ENCODE measurements at regions not wholly inside any gene's neighbourhood (a gene's known extent, or its start where the extent isn't known, plus 50 kb on each side); places are given as distances from the start of the nearest gene placed in this dataset.

DNA sequence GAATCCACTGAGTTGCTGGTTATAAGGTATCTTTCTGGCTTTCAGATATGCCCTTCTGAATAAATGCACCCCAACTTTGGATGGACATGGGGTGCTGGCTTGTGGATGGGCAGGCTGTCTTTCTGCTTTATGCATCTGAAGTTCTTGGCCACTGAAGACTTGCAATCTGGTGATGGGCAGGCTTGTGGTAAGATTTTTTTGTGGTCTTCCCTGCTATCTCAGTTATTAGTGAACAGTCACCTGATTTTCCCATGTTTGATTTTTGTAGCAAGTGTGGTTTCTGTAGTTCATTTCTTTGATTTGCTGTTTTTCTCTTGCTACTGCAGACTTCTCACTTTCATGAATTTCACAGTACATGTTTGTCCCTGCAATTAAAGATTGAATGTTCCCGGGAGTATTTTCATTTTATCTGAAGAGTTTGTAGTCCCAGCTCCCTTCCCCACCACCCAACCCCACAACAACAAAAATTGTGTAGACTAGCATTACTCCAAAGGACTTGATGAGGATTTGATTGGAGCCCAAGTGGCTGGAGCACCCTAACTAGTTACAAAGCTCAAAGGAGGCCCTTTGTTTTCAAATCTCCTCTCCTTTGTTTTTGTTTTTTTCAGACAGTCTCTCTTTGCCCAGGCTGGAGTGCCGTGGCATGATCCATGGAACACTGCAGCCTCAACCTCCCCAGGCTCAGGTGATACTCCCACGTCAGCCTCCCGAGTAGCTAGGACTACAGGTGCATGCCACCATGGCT lies 63.6 kb upstream of the MGAT5 start:
- DNase-seq, result no peak

DNA sequence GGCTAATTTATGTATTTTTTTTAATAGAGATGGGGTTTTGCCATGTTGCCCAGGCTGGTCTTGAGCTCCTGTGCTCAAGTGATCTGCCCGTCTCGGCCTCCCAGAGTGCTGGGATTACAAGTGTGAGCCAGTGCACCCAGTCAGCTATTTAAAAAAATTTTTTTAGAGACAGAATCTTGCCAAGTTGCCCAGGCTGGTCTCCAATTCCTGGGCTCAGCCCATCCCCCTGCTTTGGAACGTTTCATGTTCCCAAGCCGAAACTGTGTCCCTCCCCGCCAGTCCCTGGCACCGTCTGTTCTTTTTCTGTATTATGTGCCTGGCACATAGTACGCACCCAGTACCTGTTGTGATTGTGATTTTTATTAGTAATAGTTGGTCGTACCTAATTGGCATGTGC lies 63.1 kb upstream of the MGAT5 start:
- DNase-seq, result no peak

DNA sequence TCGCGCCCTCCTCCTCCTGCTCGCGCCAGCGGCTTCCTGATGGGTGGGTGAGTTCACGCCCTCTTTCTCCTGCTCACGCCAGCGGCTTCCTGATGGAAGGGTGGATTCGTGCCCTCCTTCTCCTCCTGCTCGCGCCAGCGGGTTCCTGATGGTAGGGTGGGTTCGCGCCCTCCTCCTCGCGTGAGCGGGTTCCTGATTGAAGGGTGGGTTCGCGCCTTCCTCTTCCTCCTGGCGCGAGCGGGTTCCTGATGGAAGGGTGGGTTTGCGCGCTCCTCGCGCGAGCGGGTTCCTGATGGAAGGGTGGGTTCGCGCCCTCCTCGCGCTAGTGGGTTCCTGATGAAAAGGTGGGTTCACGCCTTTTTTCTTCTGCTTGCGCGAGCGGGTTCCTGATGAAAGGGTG lies 62.0 kb upstream of the MGAT5 start:
- no peak for DNase-seq

DNA sequence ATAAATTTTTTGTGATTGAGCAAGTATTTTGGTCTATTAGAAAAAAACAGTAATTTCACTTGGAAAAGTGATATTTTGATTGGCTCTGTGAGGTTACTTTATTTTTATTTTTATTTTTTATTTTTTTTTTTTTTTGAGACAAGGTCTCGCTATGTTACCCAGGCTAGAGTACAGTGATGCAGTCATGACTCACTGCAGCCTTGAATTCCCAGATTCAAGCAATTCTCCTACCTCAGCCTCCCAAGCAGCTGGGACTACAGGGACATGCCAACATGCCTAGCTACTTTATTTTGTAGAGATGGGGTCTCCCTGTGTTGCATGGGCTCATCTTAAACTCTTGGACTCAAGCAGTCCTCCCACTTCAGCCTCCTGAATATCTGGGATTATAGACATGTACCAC lies 60.9 kb upstream of the MGAT5 start:
- no peak for DNase-seq

DNA sequence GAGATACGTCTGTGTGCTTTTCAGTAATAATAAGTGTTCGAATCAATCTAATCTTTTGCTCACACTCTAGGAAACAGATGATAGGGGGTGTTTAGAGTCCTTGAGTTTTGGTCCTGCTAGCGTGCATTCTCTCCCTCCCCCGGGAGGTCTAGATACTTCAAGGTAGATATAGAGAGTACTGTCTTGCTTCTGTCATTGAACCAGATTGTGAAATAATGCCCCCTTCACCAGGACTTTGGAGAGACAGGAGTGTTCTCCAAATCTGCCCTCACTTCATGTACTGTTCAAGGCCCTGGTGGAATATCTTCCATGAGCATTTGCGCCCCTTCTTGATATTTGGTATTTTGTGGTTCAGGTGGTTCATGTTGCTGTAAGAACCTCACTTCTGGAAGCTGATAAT lies 59.4 kb upstream of the MGAT5 start:
- no peak for DNase-seq

DNA sequence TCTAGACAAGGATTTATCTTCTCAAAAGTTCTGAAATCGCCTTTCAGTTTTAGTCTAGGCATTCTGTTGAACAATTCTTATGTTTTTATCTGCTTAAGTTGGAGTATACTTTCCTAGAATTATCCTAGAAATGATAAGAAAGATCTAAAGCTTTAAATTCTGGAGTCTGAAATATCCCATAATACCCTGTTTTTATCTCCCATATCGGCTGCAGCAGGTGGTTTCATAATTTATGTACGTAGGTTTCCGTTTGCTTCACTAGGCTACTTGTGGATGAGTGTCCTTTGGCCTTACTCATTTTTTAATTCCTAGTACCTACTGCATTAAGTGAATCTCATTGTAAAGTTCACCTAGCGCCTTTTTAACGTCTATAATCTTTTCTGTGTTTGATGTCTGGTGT lies 58.5 kb upstream of the MGAT5 start:
- no peak for DNase-seq

DNA sequence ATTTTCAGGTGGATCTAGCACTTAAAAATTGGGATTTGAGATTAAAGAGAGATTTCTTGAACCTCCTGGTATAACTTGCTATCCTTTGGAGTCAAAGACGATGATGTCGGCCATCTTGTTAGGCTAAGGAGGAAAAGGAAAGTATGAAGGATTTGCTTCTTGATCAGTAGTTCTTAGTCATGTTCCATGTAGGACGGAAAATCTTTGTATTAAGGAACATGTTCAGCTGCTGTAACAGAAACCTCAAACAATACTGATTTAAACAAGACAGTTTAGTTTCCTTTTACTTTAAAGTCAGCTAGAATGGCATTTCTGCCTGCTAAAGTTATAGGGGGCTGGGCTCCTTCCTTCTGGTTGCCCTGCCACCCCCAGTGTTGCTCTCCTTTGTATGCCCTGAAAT lies 56.4 kb upstream of the MGAT5 start:
- no peak for DNase-seq

DNA sequence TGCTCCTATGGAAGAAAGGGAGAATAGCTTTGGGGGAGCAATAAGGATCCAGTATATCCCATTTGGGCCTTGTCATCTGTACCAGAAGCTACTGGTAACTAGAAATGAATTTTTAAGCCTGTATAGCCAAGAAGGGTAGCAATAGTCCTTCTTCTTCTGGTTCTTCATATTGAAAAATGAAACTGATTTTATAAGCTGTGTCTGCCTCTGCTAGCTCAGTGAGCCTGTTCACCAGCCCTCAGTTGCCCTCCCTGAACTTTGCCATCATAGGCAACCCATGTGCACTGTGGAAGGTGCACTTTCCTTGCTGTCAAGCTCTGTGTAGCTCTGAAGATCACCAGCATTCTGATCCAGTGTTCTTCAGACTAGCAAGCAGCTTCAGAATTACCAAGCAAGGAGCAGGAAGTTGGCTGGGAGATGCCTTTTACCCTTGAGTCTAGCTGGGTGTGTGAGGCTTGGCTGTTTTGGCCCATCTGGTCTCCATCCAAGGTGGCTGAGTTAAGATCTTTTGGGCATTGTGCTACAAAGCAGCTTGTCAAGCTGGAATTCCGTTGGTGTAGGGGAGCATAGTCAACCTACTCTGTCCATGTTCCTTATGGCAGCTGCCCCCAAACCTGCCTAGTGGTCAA lies 55.8 kb upstream of the MGAT5 start:
- DNase-seq, result no peak

DNA sequence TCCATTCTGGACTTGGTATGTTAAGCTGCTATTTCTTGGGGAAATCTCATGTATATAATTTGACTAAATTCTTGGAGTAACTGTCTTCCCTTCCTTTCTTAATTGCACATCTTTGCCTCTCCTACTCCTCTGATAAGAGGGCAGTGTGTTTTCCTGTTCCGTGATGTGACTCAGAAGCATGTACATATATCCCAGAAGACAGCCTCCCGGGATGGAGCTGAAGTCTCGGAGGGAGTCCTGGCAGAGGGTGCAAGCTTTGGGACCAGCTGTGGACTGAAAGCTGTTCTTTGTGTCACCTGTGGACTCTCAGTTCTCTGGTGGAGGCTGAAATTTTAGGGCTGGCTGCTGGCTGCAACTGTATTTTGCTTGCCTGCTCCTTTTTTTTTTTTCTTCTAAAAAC lies 54.7 kb upstream of the MGAT5 start:
- DNase-seq, result no peak

DNA sequence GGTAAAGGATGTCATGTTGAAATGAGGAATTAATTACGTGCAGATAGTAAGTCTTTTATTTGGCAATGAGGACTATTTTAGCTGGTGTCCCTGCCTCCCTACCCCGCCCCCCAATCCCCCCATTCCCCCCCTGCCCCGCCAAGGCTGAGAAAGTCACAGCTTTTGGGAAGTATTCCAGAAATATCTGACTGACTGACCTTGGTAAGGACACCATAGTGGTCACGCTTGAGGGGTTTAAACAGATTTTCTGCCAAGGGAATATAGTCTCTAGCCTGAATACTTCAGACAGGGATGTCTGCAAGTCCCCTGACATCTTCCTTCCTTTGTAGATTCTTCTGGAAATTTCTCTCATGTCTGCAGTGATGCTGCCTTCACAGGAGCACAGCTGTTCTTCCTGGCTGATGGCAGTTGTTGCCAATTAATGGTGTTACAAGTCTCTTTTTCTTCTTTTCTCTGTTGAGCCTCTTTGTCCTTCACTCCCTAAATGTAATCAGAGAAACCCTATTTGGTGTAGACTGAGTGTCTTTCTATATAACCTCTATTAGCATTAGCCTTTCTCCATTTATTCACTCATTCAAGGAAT lies 53.7 kb upstream of the MGAT5 start:
- no peak for DNase-seq

DNA sequence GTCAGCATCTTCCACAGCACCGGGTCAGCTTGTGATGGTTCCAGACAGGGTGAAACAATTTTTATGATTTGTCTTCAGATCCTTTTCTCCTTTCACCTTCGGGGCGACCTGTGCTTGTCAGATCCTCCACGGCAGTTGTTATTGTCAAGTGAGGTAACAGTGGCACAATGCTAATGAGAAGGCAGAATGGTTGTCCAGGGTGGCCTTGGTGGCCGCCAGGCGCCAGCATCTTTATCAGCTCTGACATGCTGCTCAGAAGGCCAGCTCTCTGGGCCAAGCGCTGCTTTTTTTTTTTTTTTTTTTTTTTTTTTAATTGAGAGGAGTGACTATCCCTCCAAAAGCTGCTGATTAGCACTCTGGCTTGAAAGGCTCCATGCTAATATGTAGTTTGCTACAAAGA lies 52.3 kb upstream of the MGAT5 start:
- no peak for DNase-seq

DNA sequence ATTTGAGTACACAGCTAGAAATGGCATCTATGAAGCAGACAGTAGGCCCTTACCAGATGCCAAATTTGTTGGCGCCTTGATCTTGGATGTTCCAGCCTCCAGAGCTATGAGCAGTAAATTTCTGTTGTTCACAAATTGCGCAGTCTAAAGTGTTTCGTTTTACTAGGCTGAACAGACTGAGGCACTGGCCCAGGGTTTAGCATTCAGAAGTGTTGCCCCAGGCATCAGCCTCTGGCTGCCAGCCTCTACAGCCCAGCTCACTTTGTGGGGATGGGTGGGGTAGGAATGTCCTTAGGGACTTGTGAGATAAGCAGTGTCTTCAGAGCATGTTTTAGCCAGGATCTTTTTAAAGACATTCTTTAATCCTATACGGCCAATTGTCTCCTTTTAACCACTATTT lies 51.5 kb upstream of the MGAT5 start:
- DNase-seq, result no peak

DNA sequence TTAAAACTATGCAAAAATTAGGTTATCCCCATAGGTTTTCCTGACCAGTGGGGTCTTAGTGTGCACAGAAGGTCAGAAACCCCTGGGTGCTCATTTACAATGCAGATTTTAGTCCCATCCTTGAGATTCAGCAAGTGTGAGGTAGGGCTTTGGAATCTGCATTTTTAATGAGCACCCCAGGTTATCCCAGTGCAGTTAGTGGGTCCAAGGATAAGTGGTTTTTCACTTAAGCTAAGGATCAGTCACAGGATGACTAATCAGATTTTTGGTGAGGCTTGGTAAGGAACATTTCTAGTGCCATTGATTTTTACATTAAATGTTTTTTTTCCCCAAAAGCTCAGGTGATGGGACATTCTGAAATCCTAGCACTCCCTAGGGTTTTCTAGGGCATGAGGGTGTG lies 50.7 kb upstream of the MGAT5 start:
- no peak for DNase-seq

Data from CD4-positive, alpha-beta T cell treated with Interleukin-6 for 4 hours (primary cell).